GM12864 (cell line): ENCODE measurements at regions not wholly inside any gene's neighbourhood (a gene's known extent, or its start where the extent isn't known, plus 50 kb on each side); places are given as distances from the start of the nearest gene placed in this dataset.

Experiments used
- DNase-seq: peaks from one replicate; pipeline ENCODE4 v3.0.0-alpha.2; 2011; ENCODE audit warnings: low read depth
- H3K4me3 ChIP-seq: 2 replicates; pipeline ENCODE4 v1.5.1; 2011; ENCODE audit warnings: mild to moderate bottlenecking, low read depth, low read length, control low read depth
- TF ChIP-seq, protein P1 (sequence below): IDR thresholded peaks from 2 replicates; pipeline ENCODE4 v1.5.1; 2011; ENCODE audit warnings: low read depth, mild to moderate bottlenecking, moderate library complexity, low read length, control low read depth, inconsistent platforms; ENCODE audit errors: missing control alignments

DNA sequence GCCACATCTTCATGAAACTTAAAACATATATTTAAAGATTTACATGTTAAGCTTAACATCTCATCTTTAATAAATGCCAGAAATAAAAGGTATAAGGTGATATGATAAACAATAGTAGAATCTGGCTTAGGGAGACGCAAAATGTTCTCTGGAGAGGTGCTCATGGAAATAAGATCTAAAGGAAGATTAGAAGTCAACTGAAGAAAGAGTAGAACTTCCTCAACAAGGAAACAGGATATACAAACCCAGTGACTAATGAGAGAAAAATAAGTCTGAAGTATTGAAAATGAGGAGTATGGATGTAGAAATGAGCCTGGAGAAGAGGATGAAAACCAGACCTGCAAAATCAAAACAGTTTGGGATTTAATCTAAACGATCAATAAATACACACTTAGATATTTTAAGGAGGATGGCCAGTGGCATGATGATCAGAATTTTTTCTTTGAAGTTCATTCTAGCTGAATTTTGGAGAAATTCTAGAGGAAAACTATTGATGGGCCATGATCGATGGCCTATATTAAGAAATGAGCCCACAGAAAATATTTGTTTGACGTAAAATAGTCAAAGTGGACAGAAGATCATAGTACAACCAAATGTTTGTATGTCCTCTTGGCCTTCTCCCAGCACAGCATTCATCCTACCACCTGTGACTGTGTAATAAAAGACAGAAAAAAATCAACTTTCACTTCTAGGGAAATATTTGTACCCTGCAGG is 387.9 kb upstream of the PTBP2 start:
- DNase-seq, result no peak
- H3K4me3 ChIP-seq, result no peak overlapping the region
- TF ChIP-seq, protein P1, sequence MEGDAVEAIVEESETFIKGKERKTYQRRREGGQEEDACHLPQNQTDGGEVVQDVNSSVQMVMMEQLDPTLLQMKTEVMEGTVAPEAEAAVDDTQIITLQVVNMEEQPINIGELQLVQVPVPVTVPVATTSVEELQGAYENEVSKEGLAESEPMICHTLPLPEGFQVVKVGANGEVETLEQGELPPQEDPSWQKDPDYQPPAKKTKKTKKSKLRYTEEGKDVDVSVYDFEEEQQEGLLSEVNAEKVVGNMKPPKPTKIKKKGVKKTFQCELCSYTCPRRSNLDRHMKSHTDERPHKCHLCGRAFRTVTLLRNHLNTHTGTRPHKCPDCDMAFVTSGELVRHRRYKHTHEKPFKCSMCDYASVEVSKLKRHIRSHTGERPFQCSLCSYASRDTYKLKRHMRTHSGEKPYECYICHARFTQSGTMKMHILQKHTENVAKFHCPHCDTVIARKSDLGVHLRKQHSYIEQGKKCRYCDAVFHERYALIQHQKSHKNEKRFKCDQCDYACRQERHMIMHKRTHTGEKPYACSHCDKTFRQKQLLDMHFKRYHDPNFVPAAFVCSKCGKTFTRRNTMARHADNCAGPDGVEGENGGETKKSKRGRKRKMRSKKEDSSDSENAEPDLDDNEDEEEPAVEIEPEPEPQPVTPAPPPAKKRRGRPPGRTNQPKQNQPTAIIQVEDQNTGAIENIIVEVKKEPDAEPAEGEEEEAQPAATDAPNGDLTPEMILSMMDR, result no peak

DNA sequence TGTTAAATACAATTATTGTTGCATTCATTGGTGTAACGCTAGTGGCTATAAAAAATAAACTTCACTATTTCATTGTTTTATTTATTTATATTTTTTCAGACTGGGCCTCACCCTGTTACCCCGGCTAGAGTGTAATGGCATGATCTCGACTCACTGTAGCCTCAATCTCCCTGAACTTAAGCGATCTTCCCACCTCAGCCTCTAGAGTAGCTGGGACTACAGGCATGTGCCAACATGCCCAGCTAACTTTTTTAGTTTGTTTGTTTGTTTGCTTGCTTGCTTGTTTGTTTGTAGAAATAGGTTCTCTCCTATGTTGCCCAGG is 387.4 kb upstream of the PTBP2 start:
- TF ChIP-seq, protein P1, result no peak
- H3K4me3 ChIP-seq, result no peak overlapping the region
- DNase-seq, result no peak

DNA sequence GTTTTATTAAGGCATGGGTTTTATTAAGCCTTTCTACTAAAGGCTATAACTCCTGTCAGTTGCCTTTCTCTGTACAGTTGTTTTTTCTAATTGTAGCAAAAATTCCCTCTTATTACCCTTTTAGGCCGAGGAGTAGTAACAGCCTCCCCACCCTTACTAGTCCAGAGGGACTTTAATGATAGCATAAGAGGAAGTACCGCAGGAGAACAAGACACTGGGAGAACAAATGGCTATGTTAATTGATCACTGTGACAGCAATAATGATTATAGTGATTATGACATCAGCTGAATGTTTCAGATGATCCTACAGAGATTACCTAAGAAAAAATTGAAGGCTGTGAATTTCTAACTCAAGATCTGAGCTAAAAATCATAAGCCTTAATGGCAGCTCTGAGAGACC is 383.0 kb upstream of the PTBP2 start:
- no peak for DNase-seq
- TF ChIP-seq, protein P1, result no peak
- no peak overlapping the region for H3K4me3 ChIP-seq

DNA sequence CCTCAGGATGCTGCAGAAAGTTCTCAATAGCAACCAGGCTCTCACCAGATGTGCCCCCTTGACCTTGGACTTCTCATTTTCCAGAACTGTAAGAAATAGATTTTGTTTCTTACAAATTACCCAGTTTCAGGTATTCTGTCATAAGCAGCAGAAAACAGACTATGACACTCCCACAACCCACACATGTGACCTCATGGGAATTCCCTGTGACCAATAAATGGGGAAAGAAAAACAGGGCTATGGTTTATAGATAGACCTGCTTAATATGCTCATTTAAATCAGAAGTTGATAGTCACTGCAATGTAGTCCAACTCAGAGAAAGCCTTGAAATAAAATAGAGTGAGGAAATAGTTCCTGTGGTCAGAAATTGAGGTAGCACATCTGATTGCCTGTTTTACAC is 380.9 kb upstream of the PTBP2 start:
- no peak for DNase-seq
- TF ChIP-seq, protein P1, result no peak
- H3K4me3 ChIP-seq, result no peak overlapping the region

DNA sequence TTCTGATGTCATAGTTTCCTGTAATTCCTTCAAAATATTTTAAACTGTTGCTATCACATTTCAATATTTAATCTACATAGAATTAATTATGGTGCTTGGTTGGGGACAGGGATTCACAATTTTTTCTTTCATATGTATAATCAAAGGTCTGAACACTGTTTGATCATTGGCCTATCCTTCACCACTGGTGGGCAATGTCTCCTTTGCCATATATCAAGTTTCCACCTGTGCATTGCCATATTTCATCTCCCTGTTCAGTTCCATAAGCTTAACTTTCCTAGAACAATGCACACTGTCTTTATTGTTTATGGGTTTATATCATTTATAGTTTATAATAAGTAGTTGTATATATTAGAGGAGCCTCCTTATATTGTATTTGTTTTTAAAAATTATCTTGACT is 374.9 kb upstream of the PTBP2 start:
- no peak overlapping the region for H3K4me3 ChIP-seq
- TF ChIP-seq, protein P1, result no peak
- DNase-seq, result no peak

DNA sequence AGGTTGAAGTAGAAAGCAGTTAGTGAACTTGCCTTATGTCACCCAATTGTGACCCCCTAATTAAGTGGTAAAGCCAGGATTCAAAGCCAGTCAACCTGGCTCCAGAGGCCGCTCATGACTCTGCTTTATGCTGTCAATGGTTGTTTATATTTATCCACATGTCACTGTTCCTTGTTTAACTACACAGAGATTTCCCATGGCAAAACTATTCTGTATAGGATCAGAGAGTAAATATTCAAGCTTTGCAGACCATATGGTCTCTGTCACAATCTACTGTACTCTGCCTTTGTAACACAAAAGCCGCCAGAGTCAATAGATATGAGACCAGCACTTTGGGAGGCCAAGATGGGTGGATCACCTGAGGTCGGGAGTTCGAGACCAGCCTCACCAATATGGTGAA is 371.7 kb upstream of the PTBP2 start:
- TF ChIP-seq, protein P1, result no peak
- H3K4me3 ChIP-seq, result no peak overlapping the region
- no peak for DNase-seq

DNA sequence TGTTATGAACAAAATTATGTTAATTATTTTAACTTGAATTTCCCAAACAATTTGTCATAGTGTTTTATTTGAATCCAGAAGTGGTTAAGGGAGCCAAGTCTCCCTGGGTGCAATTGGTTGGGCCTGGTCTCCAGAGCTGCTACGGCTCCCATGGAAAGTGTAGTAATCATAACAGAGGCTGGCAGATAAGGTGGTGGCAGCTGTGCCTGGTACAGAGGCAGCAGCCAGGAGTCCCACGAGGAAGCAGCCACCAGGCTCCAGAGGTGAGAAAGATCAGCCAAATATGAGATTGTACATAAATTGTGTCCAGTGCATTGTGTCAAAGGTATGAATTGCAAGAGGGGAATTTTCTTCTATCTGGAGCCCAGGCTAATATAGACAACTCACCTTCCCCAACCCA is 368.9 kb upstream of the PTBP2 start:
- no peak for DNase-seq
- TF ChIP-seq, protein P1, result no peak
- H3K4me3 ChIP-seq, result no peak overlapping the region
